Right lobe of liver (tissue), 6 donors: ENCODE measurements at regions not wholly inside any gene's neighbourhood (a gene's known extent, or its start where the extent isn't known, plus 50 kb on each side); places are given as distances from the start of the nearest gene placed in this dataset.

Experiments used
- ATAC-seq, 4 donors: fragments of 200-7000 bp; cut with Tn5 transposase; one replicate each; pipeline ENCODE4 v1.9.1; 2020; ENCODE audit warnings: mild to moderate bottlenecking in 4 of 4, moderate library complexity in 4 of 4
- DNase-seq, 3 donors: peaks; one replicate each; pipeline ENCODE4 v3.0.0-alpha.2; 2020
- H3K27ac ChIP-seq, 3 donors: fragments of 200-600 bp; one replicate each; pipeline ENCODE4 v1.8.0; 2022
- H3K27me3 ChIP-seq, 2 donors: fragments of 200-600 bp; one replicate each; pipeline ENCODE4 v1.8.0; 2022
- H3K36me3 ChIP-seq, 4 donors: fragments of 200-600 bp; sonication (generic) in 1 of 4; one replicate each; pipeline versions ENCODE4 v1.5.1 to v1.8.0; 2017 to 2022; ENCODE audit warnings: control low read depth in 1 of 4
- H3K4me1 ChIP-seq, 4 donors: fragments of 200-600 bp; sonication (generic) in 1 of 4; one replicate each; pipeline versions ENCODE4 v1.5.1 to v1.8.0; 2017 to 2022; ENCODE audit warnings: control low read depth in 1 of 4
- H3K4me3 ChIP-seq, 3 donors: fragments of 200-600 bp; one replicate each; pipeline ENCODE4 v1.8.0; 2022
- H3K9me3 ChIP-seq, 4 donors: fragments of 200-600 bp; sonication (generic) in 1 of 4; one replicate each; pipeline versions ENCODE4 v1.5.1 to v1.8.0; 2017 to 2022; ENCODE audit warnings: control low read depth in 1 of 4
- CTCF ChIP-seq, 4 donors: fragments of 200-600 bp in 3 of 4; fragments of 450-650 bp in 1 of 4; IDR thresholded peaks; one replicate each; pipeline versions ENCODE4 v1.5.1 to v1.8.0; 2016 to 2022; ENCODE audit warnings: antibody characterized with exemption in 4 of 4, mild to moderate bottlenecking in 2 of 4
- POLR2A ChIP-seq: fragments of 450-650 bp; IDR thresholded peaks from one replicate; pipeline ENCODE4 v1.6.1; 2017; ENCODE audit warnings: antibody characterized with exemption, mild to moderate bottlenecking
- WGBS: methylation state at CpG from one replicate; pipeline ENCODE4 v1.1.6; 2018; ENCODE audit warnings: low coverage, low lambda C conversion rate; ENCODE audit not compliant: insufficient coverage; ENCODE audit errors: missing lambda C conversion rate; 5-methylcytosine and 5-hydroxymethylcytosine counted together
- intact Hi-C, 2 donors: fragments of 100-400 bp; cut with DNase I; formaldehyde crosslinking; loops; one replicate each; pipeline versions ENCODE4 v1.11.2 to v1.14.1; 2022
- donor health status: DM: no; HTN: yes; CAD: no.
- donor health status: DM: no; HTN: no; CAD: no.
- donor health status: DM: no; HTN: no; CAD: no.
- donor health status: DM: no; HTN: yes; CAD: no.
- donor health status: DM: no; HTN: yes; CAD: no.

GRCh38 chr4:4761128-4761982, 98.1 kb upstream of the MSX1 start:
- 64% methylated on average over 15 of the region's 20 CpGs for WGBS
- TF ChIP-seq CTCF (IDR thresholded peaks at IDR 0.05) (no peak), POLR2A (no peak)
- intact Hi-C loops: no loop called here
- H3K4me3 ChIP-seq: no peak overlapping the region
- no peaks in the 10 kb centered on the region for H3K27me3 ChIP-seq
- H3K4me1 ChIP-seq: no peaks in the 10 kb centered on the region
- DNase-seq (no peak), ATAC-seq (no peak)
- no peaks in the 10 kb centered on the region for H3K36me3 ChIP-seq
- H3K9me3 ChIP-seq: no peaks in the 10 kb centered on the region
- no peak overlapping the region for H3K27ac ChIP-seq

DNA sequence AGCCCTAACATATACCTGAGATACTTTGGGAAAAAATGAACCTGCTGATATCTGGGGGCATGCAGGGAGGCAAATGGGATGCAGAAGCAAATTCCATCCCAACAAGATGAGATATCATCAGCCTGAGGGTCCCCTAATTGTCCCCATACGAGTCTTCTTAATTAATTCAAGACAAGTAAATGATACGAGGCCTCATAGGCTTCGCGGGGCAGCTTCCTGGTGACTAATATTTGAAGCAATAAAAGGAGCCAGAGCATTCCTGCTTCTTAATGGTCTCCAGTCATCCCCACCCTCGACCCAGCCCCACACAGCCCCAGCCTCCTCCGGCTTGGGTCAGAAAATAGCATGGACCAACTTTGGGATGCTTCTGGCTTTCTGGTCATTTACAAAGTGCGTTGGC, 99.6 kb upstream of the MSX1 start:
- no peak for ATAC-seq
- intact Hi-C loops: no loop called here
- Histone ChIP-seq H3K9me3 (no peaks in the 10 kb centered on the region), H3K27ac (no peak overlapping the region), H3K4me3 (no peak overlapping the region), H3K4me1 (no peaks in the 10 kb centered on the region), H3K27me3 (no peaks in the 10 kb centered on the region), H3K36me3 (no peaks in the 10 kb centered on the region)
- TF ChIP-seq POLR2A (no peak), CTCF (IDR thresholded peaks at IDR 0.05) (no peak)
- WGBS: 60% methylated on average over 3 of the region's 7 CpGs
- DNase-seq: no peak

GRCh38 chr4:4759232-4759631, 100.2 kb upstream of the MSX1 start:
- intact Hi-C loops: no loop called here

GRCh38 chr4:4758681-4759080, 100.8 kb upstream of the MSX1 start:
- 75% methylated on average over 7 of the region's 8 CpGs for WGBS
- intact Hi-C loops: no loop called here
- Histone ChIP-seq H3K27ac (no peak overlapping the region), H3K27me3 (no peaks in the 10 kb centered on the region), H3K4me1 (no peaks in the 10 kb centered on the region), H3K4me3 (no peak overlapping the region), H3K36me3 (no peaks in the 10 kb centered on the region), H3K9me3 (no peaks in the 10 kb centered on the region)
- no peak for TF ChIP-seq POLR2A
- TF ChIP-seq CTCF (IDR thresholded peaks at IDR 0.05): no peak
- DNase-seq: no peak
- ATAC-seq: no peak

More at GRCh38 chr4:4759232-4759631, 100.2 kb upstream of the MSX1 start:
- Histone ChIP-seq H3K4me1 (no peaks in the 10 kb centered on the region), H3K27me3 (no peaks in the 10 kb centered on the region), H3K27ac (no peak overlapping the region), H3K4me3 (no peak overlapping the region), H3K36me3 (no peaks in the 10 kb centered on the region), H3K9me3 (no peaks in the 10 kb centered on the region)
- TF ChIP-seq CTCF (IDR thresholded peaks at IDR 0.05): no peak
- TF ChIP-seq POLR2A: no peak
- 88% methylated on average over 13 of the region's 13 CpGs for WGBS
- no peak for ATAC-seq
- no peak for DNase-seq
